Astrocyte of the cerebellum (primary cell): ENCODE measurements at regions not wholly inside any gene's neighbourhood (a gene's known extent, or its start where the extent isn't known, plus 50 kb on each side); places are given as distances from the start of the nearest gene placed in this dataset.
"Not testable (repeated sequence)": the region's sequence is repeated elsewhere in the genome, so short reads cannot be mapped to it uniquely, and the experiment has no call there.

ENCODE experiments used
- DNase-seq: peaks from one replicate; pipeline ENCODE4 v3.0.0-alpha.2; 2011; ENCODE audit warnings: low read depth
- H3K4me3 ChIP-seq: 2 replicates; pipeline ENCODE4 v1.5.1; 2011; ENCODE audit warnings: mild to moderate bottlenecking, low read depth, low read length, moderate library complexity
- in situ Hi-C: cut with HindIII; loops from 2 replicates; pipeline ENCODE4 v1.10.0; 2017; ENCODE audit warnings: low sequenced_read_pairs
- TF ChIP-seq, protein P1 (sequence below): IDR thresholded peaks from 2 replicates; pipeline ENCODE4 v1.5.1; 2012; ENCODE audit warnings: low read length, low read depth, moderate library complexity, mild to moderate bottlenecking; ENCODE audit errors: missing control alignments

GRCh38 chr6:144957236-144957937 is 672.3 kb downstream of the UTRN start:
- no peak overlapping the region for H3K4me3 ChIP-seq
- DNase-seq: no peak
- TF ChIP-seq, protein P1, sequence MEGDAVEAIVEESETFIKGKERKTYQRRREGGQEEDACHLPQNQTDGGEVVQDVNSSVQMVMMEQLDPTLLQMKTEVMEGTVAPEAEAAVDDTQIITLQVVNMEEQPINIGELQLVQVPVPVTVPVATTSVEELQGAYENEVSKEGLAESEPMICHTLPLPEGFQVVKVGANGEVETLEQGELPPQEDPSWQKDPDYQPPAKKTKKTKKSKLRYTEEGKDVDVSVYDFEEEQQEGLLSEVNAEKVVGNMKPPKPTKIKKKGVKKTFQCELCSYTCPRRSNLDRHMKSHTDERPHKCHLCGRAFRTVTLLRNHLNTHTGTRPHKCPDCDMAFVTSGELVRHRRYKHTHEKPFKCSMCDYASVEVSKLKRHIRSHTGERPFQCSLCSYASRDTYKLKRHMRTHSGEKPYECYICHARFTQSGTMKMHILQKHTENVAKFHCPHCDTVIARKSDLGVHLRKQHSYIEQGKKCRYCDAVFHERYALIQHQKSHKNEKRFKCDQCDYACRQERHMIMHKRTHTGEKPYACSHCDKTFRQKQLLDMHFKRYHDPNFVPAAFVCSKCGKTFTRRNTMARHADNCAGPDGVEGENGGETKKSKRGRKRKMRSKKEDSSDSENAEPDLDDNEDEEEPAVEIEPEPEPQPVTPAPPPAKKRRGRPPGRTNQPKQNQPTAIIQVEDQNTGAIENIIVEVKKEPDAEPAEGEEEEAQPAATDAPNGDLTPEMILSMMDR: no peak
- in situ Hi-C loops: no loop called here

- DNase-seq: no peak
- TF ChIP-seq, protein P1: no peak
- in situ Hi-C loops: no loop called here
- H3K4me3 ChIP-seq: no peak overlapping the region
Measured at GRCh38 chr6:144969154-144969553, 684.0 kb downstream of the UTRN start.

DNA sequence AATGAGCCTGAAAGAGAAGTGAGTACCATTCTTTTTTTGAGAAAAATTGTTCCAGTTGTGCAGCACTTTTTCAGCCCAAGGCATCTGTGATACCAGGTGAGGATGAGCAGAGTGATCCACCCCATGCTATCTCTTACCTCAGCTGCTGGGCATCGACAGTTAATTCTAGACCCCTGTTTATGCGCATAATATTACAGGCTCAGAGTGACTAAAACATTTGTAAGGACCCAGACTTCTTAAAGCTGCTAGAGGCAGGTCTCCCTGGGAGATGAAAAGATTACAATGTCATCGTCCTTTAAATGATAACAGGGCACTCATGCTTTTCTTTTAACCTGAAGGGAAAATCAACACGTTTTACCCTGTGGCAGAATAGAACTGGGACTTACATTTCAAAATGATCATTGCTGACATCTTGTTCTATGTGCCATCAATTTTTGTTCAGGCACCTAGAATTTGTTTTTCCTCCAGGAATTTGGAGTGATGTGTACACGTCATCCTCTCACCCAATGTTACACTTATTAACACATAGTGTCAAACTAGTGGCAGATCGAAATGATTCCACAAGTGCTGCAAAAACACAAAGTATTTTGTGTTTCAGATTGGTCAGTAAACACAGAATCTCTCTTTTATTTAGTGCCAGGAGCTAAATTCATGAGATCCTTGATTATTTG is 684.6 kb downstream of the UTRN start:
- in situ Hi-C loops: no loop called here
- TF ChIP-seq, protein P1: no peak
- no peak overlapping the region for H3K4me3 ChIP-seq
- no peak for DNase-seq

DNA sequence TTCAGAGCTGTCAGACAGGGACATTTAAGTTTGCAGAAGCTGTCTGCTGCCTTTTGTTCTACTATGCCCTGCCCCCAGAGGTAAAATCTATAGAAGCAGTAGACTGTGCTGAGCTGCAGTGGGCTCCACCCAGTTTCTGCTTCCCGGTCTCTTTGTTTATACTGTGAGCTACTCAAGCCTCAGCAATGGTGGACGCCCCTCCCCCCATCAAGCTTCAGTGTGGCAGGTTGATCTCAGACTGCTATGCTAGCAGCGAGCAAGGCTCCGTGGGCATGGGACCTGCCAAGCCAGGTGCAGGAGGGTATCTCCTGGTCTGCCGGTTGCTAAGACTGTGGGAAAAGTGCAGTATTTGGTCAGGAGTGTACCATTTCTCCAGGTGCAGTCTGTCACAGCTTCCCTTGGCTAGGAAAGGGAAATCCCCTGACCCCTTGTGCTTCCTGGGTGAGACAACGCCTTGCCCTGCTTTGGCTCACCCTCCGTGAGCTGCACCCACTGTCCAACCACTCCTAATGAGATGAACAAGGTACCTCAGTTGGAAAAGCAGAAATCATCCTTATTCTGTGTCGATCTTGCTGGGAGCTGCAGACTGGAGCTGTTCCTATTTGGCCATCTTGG is 692.2 kb downstream of the UTRN start:
- DNase-seq, in situ Hi-C loops, H3K4me3 ChIP-seq: not testable (repeated sequence)

DNA sequence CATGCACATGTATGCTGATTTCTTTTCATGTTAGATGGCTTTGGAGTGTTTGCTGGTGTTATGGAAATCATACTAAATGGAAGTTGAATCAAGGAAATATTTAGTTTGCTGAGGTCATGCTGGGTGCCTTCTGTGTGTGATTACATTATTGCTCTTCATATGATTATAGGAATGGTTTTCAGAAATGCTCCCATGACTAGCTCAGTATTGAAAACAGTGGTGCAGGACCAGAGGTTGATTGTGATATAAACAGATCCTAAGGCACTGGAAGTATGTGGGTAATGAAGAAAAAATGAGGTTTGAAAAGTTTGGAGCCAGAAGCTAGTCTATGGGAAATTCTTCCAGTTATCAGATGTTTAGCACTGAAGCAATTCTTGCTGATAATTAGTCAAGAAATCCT is 693.1 kb downstream of the UTRN start:
- TF ChIP-seq, protein P1: no peak

GRCh38 chr6:144986271-144986670 is 701.1 kb downstream of the UTRN start:
- in situ Hi-C loops: no loop called here
- H3K4me3 ChIP-seq: no peak overlapping the region
- DNase-seq: no peak
- TF ChIP-seq, protein P1: no peak

More for the DNA sequence above, 693.1 kb downstream of the UTRN start:
- no peak overlapping the region for H3K4me3 ChIP-seq
- DNase-seq: no peak
- in situ Hi-C loops: no loop called here
